Keratinocyte (primary cell): ENCODE measurements at regions not wholly inside any gene's neighbourhood (a gene's known extent, or its start where the extent isn't known, plus 50 kb on each side); places are given as distances from the start of the nearest gene placed in this dataset.

Source experiments
- CTCF ChIP-seq, 3 experiments: IDR thresholded peaks in 1 of 3; conservative IDR thresholded peaks in 1 of 3; optimal IDR thresholded peaks in 1 of 3; 2 replicates in 2 of 3; 3 replicates in 1 of 3; pipeline versions ENCODE3 to v1.5.1; 2011; ENCODE audit warnings: low read length in 3 of 3, mild to moderate bottlenecking in 3 of 3, moderate library complexity in 2 of 3, control low read depth in 1 of 3, inconsistent platforms in 1 of 3; ENCODE audit not compliant: insufficient read depth in 2 of 3; ENCODE audit errors: extremely low read depth in 1 of 3
- EZH2 ChIP-seq: IDR thresholded peaks from one replicate; pipeline ENCODE4 v1.6.1; 2012; ENCODE audit warnings: inconsistent platforms, mild to moderate bottlenecking, low read length, moderate library complexity

GRCh38 chr16:9408297-9408878 is 316.9 kb downstream of the HAPSTR1 start:
- TF ChIP-seq EZH2 (no peak), CTCF (optimal IDR thresholded peaks at IDR 0.05 in 1 of 3, IDR thresholded peaks at IDR 0.05 in 1 of 3, conservative IDR thresholded peaks at IDR 0.05 in 1 of 3; ENCODE audit: extremely low read depth in 1 of 3, insufficient read depth in 2 of 3, low read length in 3 of 3) (no peak)
